Astrocyte (in vitro differentiated cells and primary cell): ENCODE measurements at regions not wholly inside any gene's neighbourhood (a gene's known extent, or its start where the extent isn't known, plus 50 kb on each side); places are given as distances from the start of the nearest gene placed in this dataset.

ENCODE experiments used
- CTCF ChIP-seq: IDR thresholded peaks from 2 replicates; pipeline ENCODE4 v1.5.1; 2011; ENCODE audit warnings: low read depth, mild to moderate bottlenecking, inconsistent platforms, low read length, moderate library complexity; ENCODE audit not compliant: insufficient read depth
- EZH2 ChIP-seq: IDR thresholded peaks from 2 replicates; pipeline ENCODE4 v1.6.1; 2012; ENCODE audit warnings: mild to moderate bottlenecking, low read length, inconsistent platforms; ENCODE audit not compliant: insufficient read depth

GRCh38 chr2:95669441-95669991 is 77.7 kb downstream of the TRIM43 start:
- TF ChIP-seq CTCF (no peak), EZH2 (no peak)
